Loucy (cell line): ENCODE measurements at regions not wholly inside any gene's neighbourhood (a gene's known extent, or its start where the extent isn't known, plus 50 kb on each side); places are given as distances from the start of the nearest gene placed in this dataset.

Experiments used
- CTCF ChIP-seq: fragments of 200-600 bp; sonication (generic); conservative IDR thresholded peaks from 2 replicates; pipeline ENCODE4 v1.5.1; 2014; ENCODE audit warnings: mild to moderate bottlenecking, antibody characterized with exemption, low read length
- EZH2phosphoT487 ChIP-seq: fragments of 200-600 bp; IDR thresholded peaks from 2 replicates; pipeline ENCODE4 v1.6.1; 2018; ENCODE audit warnings: antibody characterized with exemption, mild to moderate bottlenecking, moderate library complexity, borderline replicate concordance

GRCh38 chr15:38879909-38880471, 315.4 kb upstream of the RASGRP1 start:
- TF ChIP-seq CTCF (no peak), EZH2phosphoT487 (no peak)
